SK-N-SH (cell line): ENCODE measurements at regions not wholly inside any gene's neighbourhood (a gene's known extent, or its start where the extent isn't known, plus 50 kb on each side); places are given as distances from the start of the nearest gene placed in this dataset.

Experiments
- CTCF ChIP-seq: fragments of 200-600 bp; sonication (generic); IDR thresholded peaks from 2 replicates; pipeline ENCODE4 v1.6.1; 2017; ENCODE audit warnings: antibody characterized with exemption, mild to moderate bottlenecking, moderate library complexity
- GATA2 ChIP-seq: sonication (generic); formaldehyde crosslinking; IDR thresholded peaks from 2 replicates; pipeline ENCODE4 v1.5.0; 2020; ENCODE audit warnings: mild to moderate bottlenecking, missing genetic modification reagents
- JUND ChIP-seq: IDR thresholded peaks from 2 replicates; pipeline ENCODE4 v1.4.0; 2012
- REST ChIP-seq: IDR thresholded peaks from 2 replicates; pipeline ENCODE4 v1.6.1; 2012; ENCODE audit warnings: mild to moderate bottlenecking, low read depth, low read length, moderate library complexity
- RFX5 ChIP-seq: IDR thresholded peaks from 2 replicates; pipeline ENCODE4 v1.6.1; 2012; ENCODE audit warnings: mild to moderate bottlenecking, improper control_type of control experiment, low read length
- TCF12 ChIP-seq: IDR thresholded peaks from 2 replicates; pipeline ENCODE4 v1.4.0; 2012

DNA sequence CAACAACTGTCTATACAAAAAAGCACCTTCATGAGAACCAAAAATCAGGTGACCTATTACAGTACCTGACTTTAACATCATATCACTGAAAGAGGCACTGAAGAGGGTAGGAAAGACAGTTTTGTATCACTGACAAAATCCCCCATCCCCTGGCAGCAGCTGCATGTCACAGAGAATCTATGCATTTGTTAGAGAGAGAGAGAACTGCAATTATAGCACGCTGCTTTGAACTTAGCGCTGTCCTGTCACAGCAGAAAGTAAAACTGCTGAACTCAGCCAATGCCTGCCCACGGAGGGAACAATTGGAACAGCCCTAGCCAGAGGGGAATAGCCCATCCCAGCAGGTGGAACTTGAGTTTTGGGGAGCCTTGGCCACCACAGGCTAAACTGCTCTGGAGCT, 75.1 kb upstream of the NOL4 start:
- TF ChIP-seq CTCF (no peak), RFX5 (no peak), REST (no peak), JUND (no peak), GATA2 (CRISPR knock-in tag) (no peak), TCF12 (no peak)
